ENCODE measurements at regions not wholly inside any gene's neighbourhood (a gene's known extent, or its start where the extent isn't known, plus 50 kb on each side); places are given as distances from the start of the nearest gene placed in this dataset.

DNA sequence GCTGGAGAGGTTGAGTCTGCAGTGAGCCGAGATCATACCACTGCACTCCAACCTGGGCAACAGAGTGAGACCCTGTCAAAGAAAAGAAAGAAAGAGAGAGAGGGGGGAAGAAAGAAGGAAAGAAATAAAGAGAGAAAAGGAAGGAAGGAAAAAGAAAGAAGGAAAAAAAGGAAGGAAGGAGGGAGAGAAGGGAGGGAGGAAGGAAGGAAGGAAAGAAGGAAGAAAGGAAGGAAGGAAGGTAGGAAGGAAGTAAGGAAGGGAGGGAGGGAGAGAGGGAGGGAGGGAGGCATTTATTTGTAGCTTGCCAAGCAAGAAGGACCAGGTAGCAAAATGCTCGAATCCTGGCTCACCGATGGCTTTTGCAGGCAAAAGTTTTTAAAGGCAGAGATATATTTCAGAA is 74.5 kb upstream of the BAIAP2L1 start:
- no peaks in the 10 kb centered on the region for H3K27me3 ChIP-seq (replicated peaks; ENCODE audit: control insufficient read depth, insufficient read depth, low read length)
- H3K4me3 ChIP-seq (ENCODE audit: low read depth, low read length), result no peak overlapping the region
- H3K4me3 Mint-ChIP-seq (ENCODE audit: unreplicated experiment), result no peak overlapping the region
- H3K27ac Mint-ChIP-seq (ENCODE audit: unreplicated experiment), result no peak overlapping the region
- ChIA-PET CTCF (no interaction called here), POLR2A (no interaction called here)
- TF ChIP-seq, protein P1, sequence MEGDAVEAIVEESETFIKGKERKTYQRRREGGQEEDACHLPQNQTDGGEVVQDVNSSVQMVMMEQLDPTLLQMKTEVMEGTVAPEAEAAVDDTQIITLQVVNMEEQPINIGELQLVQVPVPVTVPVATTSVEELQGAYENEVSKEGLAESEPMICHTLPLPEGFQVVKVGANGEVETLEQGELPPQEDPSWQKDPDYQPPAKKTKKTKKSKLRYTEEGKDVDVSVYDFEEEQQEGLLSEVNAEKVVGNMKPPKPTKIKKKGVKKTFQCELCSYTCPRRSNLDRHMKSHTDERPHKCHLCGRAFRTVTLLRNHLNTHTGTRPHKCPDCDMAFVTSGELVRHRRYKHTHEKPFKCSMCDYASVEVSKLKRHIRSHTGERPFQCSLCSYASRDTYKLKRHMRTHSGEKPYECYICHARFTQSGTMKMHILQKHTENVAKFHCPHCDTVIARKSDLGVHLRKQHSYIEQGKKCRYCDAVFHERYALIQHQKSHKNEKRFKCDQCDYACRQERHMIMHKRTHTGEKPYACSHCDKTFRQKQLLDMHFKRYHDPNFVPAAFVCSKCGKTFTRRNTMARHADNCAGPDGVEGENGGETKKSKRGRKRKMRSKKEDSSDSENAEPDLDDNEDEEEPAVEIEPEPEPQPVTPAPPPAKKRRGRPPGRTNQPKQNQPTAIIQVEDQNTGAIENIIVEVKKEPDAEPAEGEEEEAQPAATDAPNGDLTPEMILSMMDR (IDR thresholded peaks at IDR 0.05; ENCODE audit: insufficient read depth in 1 of 2, low read depth in 1 of 2, low read length in 1 of 2, severe bottlenecking in 1 of 2, unreplicated experiment in 1 of 2), result no peak
- no peak for DNase-seq
- no peaks in the 10 kb centered on the region for H3K9me3 Mint-ChIP-seq (ENCODE audit: unreplicated experiment)
- H3K36me3 Mint-ChIP-seq (ENCODE audit: insufficient read depth, unreplicated experiment), result no peaks in the 10 kb centered on the region
- peaks cover 5% of the 10 kb centered on the region for H3K4me1 Mint-ChIP-seq (ENCODE audit: low read depth, unreplicated experiment)
- intact Hi-C loops (cut with micrococcal nuclease; ENCODE audit: unreplicated experiment), result no loop called here
- H3K36me3 ChIP-seq (ENCODE audit: control insufficient read depth, insufficient read depth, low read length), result no peaks in the 10 kb centered on the region
- no peaks in the 10 kb centered on the region for H3K27me3 Mint-ChIP-seq (ENCODE audit: insufficient read depth, unreplicated experiment)
- no peaks in the 10 kb centered on the region for H3K4me1 ChIP-seq
- BruUV-seq (replicated peaks), result no TSS peak
- H3K9me3 ChIP-seq, result peaks cover 3% of the 10 kb centered on the region; the same call in 1 of the 2 replicates

DNA sequence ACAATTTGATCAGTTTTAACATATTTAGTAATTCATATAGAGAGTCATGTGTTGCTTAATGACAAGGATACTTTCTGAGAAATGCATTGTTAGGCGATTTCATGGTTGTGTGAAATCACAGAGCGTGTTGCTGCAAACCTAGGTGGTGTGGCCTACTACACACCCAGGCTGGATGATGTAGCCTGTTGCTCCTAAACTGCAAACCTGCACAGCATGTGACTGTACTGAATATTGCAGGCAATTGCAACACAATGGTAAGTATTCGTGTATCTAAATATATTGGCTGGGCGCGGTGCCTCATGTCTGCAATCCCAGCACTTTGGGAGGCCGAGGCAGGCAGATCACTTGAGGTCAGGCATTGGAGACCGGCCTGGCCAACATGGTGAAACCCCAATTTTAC is 73.7 kb upstream of the BAIAP2L1 start:
- Mint-ChIP-seq H3K27me3 (ENCODE audit: insufficient read depth, unreplicated experiment) (no peaks in the 10 kb centered on the region), H3K9me3 (ENCODE audit: unreplicated experiment) (no peaks in the 10 kb centered on the region), H3K4me1 (ENCODE audit: low read depth, unreplicated experiment) (peaks cover 5% of the 10 kb centered on the region), H3K4me3 (ENCODE audit: unreplicated experiment) (no peak overlapping the region), H3K27ac (ENCODE audit: unreplicated experiment) (no peak overlapping the region), H3K36me3 (ENCODE audit: insufficient read depth, unreplicated experiment) (no peaks in the 10 kb centered on the region)
- BruUV-seq (replicated peaks), result no TSS peak
- DNase-seq, result no peak
- CTCF ChIA-PET, result no interaction called here
- TF ChIP-seq, protein P1 (IDR thresholded peaks at IDR 0.05; ENCODE audit: insufficient read depth in 1 of 2, low read depth in 1 of 2, low read length in 1 of 2, severe bottlenecking in 1 of 2, unreplicated experiment in 1 of 2), result no peak
- no peaks in the 10 kb centered on the region for H3K4me1 ChIP-seq
- H3K4me3 ChIP-seq (ENCODE audit: low read depth, low read length), result no peak overlapping the region
- H3K9me3 ChIP-seq, result no peaks in the 10 kb centered on the region
- H3K36me3 ChIP-seq (ENCODE audit: control insufficient read depth, insufficient read depth, low read length), result no peaks in the 10 kb centered on the region
- no peaks in the 10 kb centered on the region for H3K27me3 ChIP-seq (replicated peaks; ENCODE audit: control insufficient read depth, insufficient read depth, low read length)
- intact Hi-C loops (cut with micrococcal nuclease; ENCODE audit: unreplicated experiment), result no loop called here
- POLR2A ChIA-PET, result no interaction called here

DNA sequence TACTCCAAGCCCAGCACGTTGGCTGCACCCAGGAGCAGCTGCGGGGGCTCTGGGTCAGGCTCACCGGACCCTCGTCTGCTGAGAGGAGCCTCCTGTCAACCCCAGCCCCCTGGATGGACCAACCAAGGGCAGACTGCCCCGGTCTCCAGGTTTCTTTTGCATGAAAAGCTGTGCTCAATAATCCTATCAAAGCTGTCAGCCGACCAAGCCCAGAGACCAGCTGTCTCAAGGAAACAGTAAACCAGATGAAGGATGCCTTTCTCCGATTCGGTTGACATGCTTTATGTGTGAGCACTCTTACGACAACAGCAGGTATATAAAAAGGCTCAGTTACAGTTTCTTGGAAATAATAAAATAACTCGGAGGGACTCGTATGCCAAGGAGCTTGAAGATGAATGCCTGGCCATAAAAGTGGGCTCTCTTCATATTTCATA is 71.6 kb upstream of the BAIAP2L1 start:
- no peaks in the 10 kb centered on the region for H3K4me1 ChIP-seq
- Mint-ChIP-seq H3K4me3 (ENCODE audit: unreplicated experiment) (no peak overlapping the region), H3K27me3 (ENCODE audit: insufficient read depth, unreplicated experiment) (no peaks in the 10 kb centered on the region), H3K4me1 (ENCODE audit: low read depth, unreplicated experiment) (peaks cover 5% of the 10 kb centered on the region), H3K36me3 (ENCODE audit: insufficient read depth, unreplicated experiment) (no peaks in the 10 kb centered on the region), H3K9me3 (ENCODE audit: unreplicated experiment) (no peaks in the 10 kb centered on the region), H3K27ac (ENCODE audit: unreplicated experiment) (no peak overlapping the region)
- BruUV-seq (replicated peaks), result no TSS peak
- ChIA-PET POLR2A (no interaction called here), CTCF (no interaction called here)
- no peak overlapping the region for H3K4me3 ChIP-seq (ENCODE audit: low read depth, low read length)
- H3K36me3 ChIP-seq (ENCODE audit: control insufficient read depth, insufficient read depth, low read length), result no peaks in the 10 kb centered on the region
- DNase-seq, result no peak
- H3K27me3 ChIP-seq (replicated peaks; ENCODE audit: control insufficient read depth, insufficient read depth, low read length), result no peaks in the 10 kb centered on the region
- TF ChIP-seq, protein P1 (IDR thresholded peaks at IDR 0.05; ENCODE audit: insufficient read depth in 1 of 2, low read depth in 1 of 2, low read length in 1 of 2, severe bottlenecking in 1 of 2, unreplicated experiment in 1 of 2), result no peak
- intact Hi-C loops (cut with micrococcal nuclease; ENCODE audit: unreplicated experiment), result no loop called here
- peaks cover 3% of the 10 kb centered on the region; the same call in 1 of the 2 replicates for H3K9me3 ChIP-seq

Data from Caco-2 (cell line).